A549 (cell line): ENCODE measurements at regions not wholly inside any gene's neighbourhood (a gene's known extent, or its start where the extent isn't known, plus 50 kb on each side); places are given as distances from the start of the nearest gene placed in this dataset.

Source experiments
- ATAC-seq, 2 experiments: fragments of 200-7000 bp in 1 of 2; fragments of >200 bp in 1 of 2; cut with Nextera tagmentation in 1 of 2; cut with Tn5 transposase in 1 of 2; 3 replicates each; pipeline versions ENCODE4 v1.8.0 to v1.9.1; 2018 to 2020; ENCODE audit warnings: mild to moderate bottlenecking in 1 of 2, moderate library complexity in 1 of 2
- CTCF ChIA-PET: fragments of 300-600 bp; sonication (Branson Sonifier 250); formaldehyde crosslinking; extraction: SDS; loops from one replicate; lab custom pipeline; 2021; ENCODE audit warnings: antibody characterized with exemption, inconsistent platforms; lab: Yijun Ruan, JAX
- POLR2A ChIA-PET: fragments of 350-600 bp; formaldehyde crosslinking; extraction: SDS; loops from one replicate; lab custom pipeline; 2021; ENCODE audit warnings: antibody characterized with exemption, inconsistent platforms; lab: Yijun Ruan, JAX
- DNase-seq, 2 experiments: peaks; one replicate each; pipeline versions ENCODE4 v3.0.0 to v3.0.0-alpha.2; 2011 to 2016; ENCODE audit warnings: low read depth in 1 of 2, low spot score in 1 of 2
- FAIRE-seq: peaks from 2 replicates; lab custom pipeline; 2011; peaks lifted over from hg19 to GRCh38; lab: Jason Lieb, UNC
- H3K27ac ChIP-seq, 2 experiments: fragments of >200 bp; sonication (Bioruptor Twin); formaldehyde crosslinking; 3 replicates each; pipeline ENCODE4 v1.5.1; 2016 to 2017
- H3K4me1 ChIP-seq: fragments of >200 bp; sonication (Bioruptor Twin); formaldehyde crosslinking; 3 replicates; pipeline ENCODE4 v1.6.1; 2016
- H3K4me2 ChIP-seq: fragments of >200 bp; sonication (Bioruptor Twin); formaldehyde crosslinking; 3 replicates; pipeline ENCODE4 v1.6.1; 2016
- H3K4me3 ChIP-seq: fragments of >200 bp; sonication (Bioruptor Twin); formaldehyde crosslinking; 3 replicates; pipeline ENCODE4 v1.5.1; 2016
- H3K9me3 ChIP-seq: fragments of >200 bp; sonication (Bioruptor Twin); formaldehyde crosslinking; 3 replicates; pipeline ENCODE4 v1.6.1; 2016
- BHLHE40 ChIP-seq: IDR thresholded peaks from 2 replicates; pipeline ENCODE4 v1.6.1; 2012; ENCODE audit warnings: low read depth, low read length, inconsistent platforms
- CBX8 ChIP-seq: fragments of 200-600 bp; sonication (generic); IDR thresholded peaks from 2 replicates; pipeline ENCODE4 v1.6.1; 2016
- CEBPB ChIP-seq, 2 experiments: fragments of >200 bp in 1 of 2; sonication (Bioruptor Twin) in 1 of 2; formaldehyde crosslinking in 1 of 2; IDR thresholded peaks; 2 replicates each; pipeline ENCODE4 v1.6.1; 2012 to 2016
- CHD2 ChIP-seq: fragments of 150-350 bp; IDR thresholded peaks from 2 replicates; pipeline ENCODE4 v1.6.1; 2014; ENCODE audit warnings: low read length; ENCODE audit not compliant: partially characterized antibody
- CHD4 ChIP-seq: fragments of 200-600 bp; sonication (generic); IDR thresholded peaks from 2 replicates; pipeline ENCODE4 v1.6.1; 2016; ENCODE audit warnings: antibody characterized with exemption, mild to moderate bottlenecking, borderline replicate concordance
- EHF ChIP-seq: fragments of 250-450 bp; sonication (Bioruptor Pico); IDR thresholded peaks from 2 replicates; pipeline ENCODE4 v1.5.0; 2020; ENCODE audit warnings: mild to moderate bottlenecking
- EP300 ChIP-seq, 2 experiments: fragments of >200 bp; sonication (Bioruptor Twin); formaldehyde crosslinking; IDR thresholded peaks; 2 replicates in 1 of 2; 3 replicates in 1 of 2; pipeline ENCODE4 v1.6.1; 2016 to 2017
- FOSB ChIP-seq: fragments of 250-450 bp; sonication (Bioruptor Pico); IDR thresholded peaks from 2 replicates; pipeline ENCODE4 v1.5.0; 2020; ENCODE audit warnings: mild to moderate bottlenecking, moderate library complexity
- GATA3 ChIP-seq: IDR thresholded peaks from 2 replicates; pipeline ENCODE4 v1.6.1; 2012; ENCODE audit warnings: borderline replicate concordance
- HDAC2 ChIP-seq: fragments of 200-600 bp; sonication (generic); IDR thresholded peaks from 2 replicates; pipeline ENCODE4 v1.6.1; 2016
- JUN ChIP-seq, 2 experiments: fragments of >200 bp; sonication (Bioruptor Twin); formaldehyde crosslinking; IDR thresholded peaks; 2 replicates in 1 of 2; 3 replicates in 1 of 2; pipeline ENCODE4 v1.6.1; 2016 to 2017
- KDM5A ChIP-seq: fragments of 200-600 bp; sonication (generic); IDR thresholded peaks from 2 replicates; pipeline ENCODE4 v1.6.1; 2016; ENCODE audit warnings: antibody characterized with exemption, mild to moderate bottlenecking
- NR3C1 ChIP-seq: fragments of >200 bp; sonication (Bioruptor Twin); formaldehyde crosslinking; IDR thresholded peaks from 3 replicates; pipeline ENCODE4 v1.6.1; 2017
- RAD21 ChIP-seq, 2 experiments: fragments of >200 bp in 1 of 2; sonication (Bioruptor Twin) in 1 of 2; formaldehyde crosslinking in 1 of 2; IDR thresholded peaks in 1 of 2; conservative IDR thresholded peaks in 1 of 2; 2 replicates in 1 of 2; 3 replicates in 1 of 2; pipeline ENCODE4 v1.6.1; 2012 to 2018; ENCODE audit warnings: inconsistent platforms in 1 of 2
- RNF2 ChIP-seq: fragments of 200-600 bp; sonication (generic); IDR thresholded peaks from 2 replicates; pipeline ENCODE4 v1.6.1; 2016; ENCODE audit warnings: low read depth, mild to moderate bottlenecking, antibody characterized with exemption, moderate library complexity, borderline replicate concordance
- SMC3 ChIP-seq: fragments of >200 bp; sonication (Bioruptor Twin); formaldehyde crosslinking; IDR thresholded peaks from 3 replicates; pipeline ENCODE4 v1.6.1; 2018; ENCODE audit warnings: inconsistent platforms
- ZC3H11A ChIP-seq: fragments of 450-650 bp; IDR thresholded peaks from 2 replicates; pipeline ENCODE4 v1.6.1; 2014; ENCODE audit warnings: antibody characterized with exemption, mild to moderate bottlenecking
- ZNF302 ChIP-seq: fragments of 250-450 bp; sonication (Bioruptor Pico); IDR thresholded peaks from 2 replicates; pipeline ENCODE4 v1.9.0; 2021; ENCODE audit warnings: inconsistent platforms, mild to moderate bottlenecking, moderate library complexity
- ZSCAN20 ChIP-seq: fragments of 250-450 bp; sonication (Bioruptor Pico); IDR thresholded peaks from 2 replicates; pipeline ENCODE4 v1.8.0; 2022; ENCODE audit warnings: mild to moderate bottlenecking, moderate library complexity
- WGBS: methylation state at CpG from one replicate; pipeline ENCODE4 v1.1.6; 2017; ENCODE audit errors: missing lambda C conversion rate; 5-methylcytosine and 5-hydroxymethylcytosine counted together
- TF ChIP-seq, protein P1 (sequence below): fragments of >200 bp; sonication (Bioruptor Twin); formaldehyde crosslinking; IDR thresholded peaks from 3 replicates; pipeline ENCODE4 v1.5.1; 2016
- TF ChIP-seq, protein P2 (sequence below): fragments of 250-450 bp; sonication (Bioruptor Pico); IDR thresholded peaks from 2 replicates; pipeline ENCODE4 v1.5.0; 2020; ENCODE audit warnings: low read depth, mild to moderate bottlenecking, moderate library complexity
- TF ChIP-seq, protein P3 (sequence below): IDR thresholded peaks from 2 replicates; pipeline ENCODE4 v1.6.1; 2012; ENCODE audit warnings: low read depth, borderline replicate concordance
- TF ChIP-seq, protein P4 (sequence below): IDR thresholded peaks from 2 replicates; pipeline ENCODE4 v1.6.1; 2012

DNA sequence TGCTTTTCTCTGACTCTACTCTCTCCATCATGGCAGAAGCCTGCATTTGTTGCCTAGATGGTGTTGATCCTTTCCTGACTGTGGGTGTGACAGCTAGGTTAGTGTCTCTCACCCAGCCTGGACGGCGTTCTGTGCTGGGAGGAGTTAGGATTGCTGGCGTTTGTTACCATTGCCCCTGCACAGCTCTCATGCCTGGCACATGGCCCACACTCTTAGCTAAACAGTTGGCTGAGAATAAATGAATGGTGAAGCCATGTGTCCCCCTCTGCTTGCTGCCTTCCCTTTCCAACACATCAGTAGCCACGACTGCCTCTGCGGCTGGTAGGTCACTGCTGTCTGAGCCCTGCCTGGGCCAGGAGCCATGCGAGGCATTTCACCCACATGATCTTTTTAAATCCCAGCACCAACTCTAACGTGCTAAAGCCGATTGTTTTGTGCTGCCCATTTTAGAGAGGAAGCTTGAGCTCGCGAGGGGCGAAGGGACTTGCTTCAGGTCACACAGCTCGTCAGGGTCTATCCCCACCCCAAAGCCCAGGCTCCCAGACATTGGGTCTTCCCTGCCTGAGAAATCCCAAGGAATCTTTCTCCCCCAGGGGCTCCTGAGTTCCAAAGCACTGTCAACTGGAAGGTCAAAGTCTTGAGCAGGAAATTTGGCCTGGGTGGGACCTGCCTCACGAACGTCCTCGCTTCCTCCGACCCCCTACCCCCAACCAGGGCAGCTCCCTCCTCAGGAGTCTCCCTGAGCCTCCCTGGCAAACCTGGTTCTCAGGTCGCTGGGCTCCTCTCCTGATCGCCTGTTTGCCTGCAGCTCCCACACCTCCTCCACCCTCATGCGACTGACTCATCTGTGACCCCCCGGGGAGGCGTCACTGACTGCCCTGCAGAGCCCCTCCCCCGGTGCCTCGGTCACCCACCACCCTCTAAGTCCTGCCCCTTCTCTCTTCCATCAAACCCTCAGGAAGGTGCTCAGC is 271.7 kb upstream of the C1orf174 start:
- H3K4me3 ChIP-seq, result no peak overlapping the region
- POLR2A ChIA-PET, result no interaction called here
- TF ChIP-seq NR3C1, result no peak
- TF ChIP-seq ZNF302 (CRISPR knock-in tag), result no peak
- no peak for TF ChIP-seq JUN (IDR thresholded peaks at IDR 0.05)
- no peak for TF ChIP-seq CHD4
- TF ChIP-seq ZSCAN20 (CRISPR knock-in tag), result no peak
- no peak for TF ChIP-seq EHF (CRISPR knock-in tag)
- TF ChIP-seq, protein P1, sequence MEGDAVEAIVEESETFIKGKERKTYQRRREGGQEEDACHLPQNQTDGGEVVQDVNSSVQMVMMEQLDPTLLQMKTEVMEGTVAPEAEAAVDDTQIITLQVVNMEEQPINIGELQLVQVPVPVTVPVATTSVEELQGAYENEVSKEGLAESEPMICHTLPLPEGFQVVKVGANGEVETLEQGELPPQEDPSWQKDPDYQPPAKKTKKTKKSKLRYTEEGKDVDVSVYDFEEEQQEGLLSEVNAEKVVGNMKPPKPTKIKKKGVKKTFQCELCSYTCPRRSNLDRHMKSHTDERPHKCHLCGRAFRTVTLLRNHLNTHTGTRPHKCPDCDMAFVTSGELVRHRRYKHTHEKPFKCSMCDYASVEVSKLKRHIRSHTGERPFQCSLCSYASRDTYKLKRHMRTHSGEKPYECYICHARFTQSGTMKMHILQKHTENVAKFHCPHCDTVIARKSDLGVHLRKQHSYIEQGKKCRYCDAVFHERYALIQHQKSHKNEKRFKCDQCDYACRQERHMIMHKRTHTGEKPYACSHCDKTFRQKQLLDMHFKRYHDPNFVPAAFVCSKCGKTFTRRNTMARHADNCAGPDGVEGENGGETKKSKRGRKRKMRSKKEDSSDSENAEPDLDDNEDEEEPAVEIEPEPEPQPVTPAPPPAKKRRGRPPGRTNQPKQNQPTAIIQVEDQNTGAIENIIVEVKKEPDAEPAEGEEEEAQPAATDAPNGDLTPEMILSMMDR, result no peak
- TF ChIP-seq, protein P2, sequence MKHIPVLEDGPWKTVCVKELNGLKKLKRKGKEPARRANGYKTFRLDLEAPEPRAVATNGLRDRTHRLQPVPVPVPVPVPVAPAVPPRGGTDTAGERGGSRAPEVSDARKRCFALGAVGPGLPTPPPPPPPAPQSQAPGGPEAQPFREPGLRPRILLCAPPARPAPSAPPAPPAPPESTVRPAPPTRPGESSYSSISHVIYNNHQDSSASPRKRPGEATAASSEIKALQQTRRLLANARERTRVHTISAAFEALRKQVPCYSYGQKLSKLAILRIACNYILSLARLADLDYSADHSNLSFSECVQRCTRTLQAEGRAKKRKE (CRISPR knock-in tag), result no peak
- TF ChIP-seq SMC3, result no peak
- no peak for TF ChIP-seq GATA3
- FAIRE-seq, result no peak
- no peak for ATAC-seq
- no peaks in the 10 kb centered on the region for H3K9me3 ChIP-seq
- H3K4me1 ChIP-seq, result no peaks in the 10 kb centered on the region
- CTCF ChIA-PET, result no interaction called here
- no peak overlapping the region for H3K4me2 ChIP-seq
- no peak overlapping the region for H3K27ac ChIP-seq
- no peak for DNase-seq
- 4% methylated on average over 13 of the region's 23 CpGs for WGBS

DNA sequence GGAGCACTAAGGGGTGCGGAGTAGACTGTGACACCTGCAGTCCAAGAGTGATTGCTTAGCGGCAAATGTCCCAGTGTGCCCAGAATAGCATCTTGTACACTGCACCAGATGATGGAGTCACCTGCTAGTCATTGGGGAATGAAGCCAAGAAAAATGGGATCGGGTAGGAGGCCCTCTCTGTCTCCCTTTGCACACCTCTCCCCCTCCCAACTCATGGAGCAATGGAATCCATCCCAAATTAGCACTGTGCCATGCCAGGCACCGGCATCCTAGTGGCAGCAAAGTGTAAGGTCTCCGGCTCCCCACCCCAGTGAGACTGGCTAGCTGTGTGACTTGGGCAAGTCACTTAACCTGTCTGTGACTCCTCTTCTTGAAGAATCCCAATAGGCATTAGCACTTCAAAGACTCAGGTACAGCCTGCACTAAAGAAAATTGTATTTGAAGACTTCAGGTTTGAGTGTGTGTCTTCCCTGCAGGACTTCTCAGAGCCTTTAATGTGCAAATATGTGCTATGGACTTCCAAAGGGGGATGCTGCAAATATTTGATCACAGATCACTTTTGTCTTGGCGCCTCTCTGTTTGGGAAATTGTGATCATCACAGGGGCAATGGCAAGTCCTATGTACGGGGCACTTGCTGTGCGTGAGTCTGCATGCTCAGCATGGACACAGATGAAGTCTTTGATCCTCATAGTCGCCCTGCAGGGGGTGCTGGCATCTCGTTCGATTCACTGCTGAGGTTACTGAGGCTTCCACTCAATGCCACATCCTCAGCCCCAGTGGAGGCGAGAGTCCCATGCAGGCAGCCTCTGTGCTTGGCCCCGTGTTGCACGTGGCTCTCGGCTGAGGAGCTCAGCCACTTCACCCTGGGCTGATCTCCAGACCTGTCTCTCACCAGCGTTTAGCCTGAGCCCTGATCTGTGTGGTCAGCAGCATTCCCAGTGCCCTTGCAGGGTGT is 272.9 kb upstream of the C1orf174 start:
- Histone ChIP-seq H3K9me3 (no peaks in the 10 kb centered on the region), H3K4me3 (no peak overlapping the region), H3K4me1 (no peaks in the 10 kb centered on the region), H3K27ac (0 out of 6 replicates have a peak overlapping the region, but pooled peaks of 1 of the 2 experiments have one; percentile 41), H3K4me2 (no peak overlapping the region)
- peak; percentile 32 to 39 for DNase-seq
- 13% methylated on average over 10 of the region's 16 CpGs for WGBS
- TF ChIP-seq EP300 (IDR thresholded peaks at IDR 0.05) (no peak), BHLHE40 (no peak), CHD2 (no peak), CHD4 (no peak), CBX8 (no peak), RAD21 (conservative IDR thresholded peaks at IDR 0.05 in 1 of 2, IDR thresholded peaks at IDR 0.05 in 1 of 2) (peak; percentile 39 to 46; a peak in 4 of 5 replicates), SMC3 (peak; percentile 32; the same call in 1 of the 3 replicates), HDAC2 (no peak), ZSCAN20 (CRISPR knock-in tag) (no peak), CEBPB (IDR thresholded peaks at IDR 0.05) (no peak), KDM5A (no peak), RNF2 (no peak), ZC3H11A (no peak), FOSB (CRISPR knock-in tag) (no peak)
- TF ChIP-seq, protein P1, result peak; percentile 21; the same call in 1 of the 3 replicates
- TF ChIP-seq, protein P3, sequence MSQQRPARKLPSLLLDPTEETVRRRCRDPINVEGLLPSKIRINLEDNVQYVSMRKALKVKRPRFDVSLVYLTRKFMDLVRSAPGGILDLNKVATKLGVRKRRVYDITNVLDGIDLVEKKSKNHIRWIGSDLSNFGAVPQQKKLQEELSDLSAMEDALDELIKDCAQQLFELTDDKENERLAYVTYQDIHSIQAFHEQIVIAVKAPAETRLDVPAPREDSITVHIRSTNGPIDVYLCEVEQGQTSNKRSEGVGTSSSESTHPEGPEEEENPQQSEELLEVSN, result no peak
- TF ChIP-seq, protein P4, sequence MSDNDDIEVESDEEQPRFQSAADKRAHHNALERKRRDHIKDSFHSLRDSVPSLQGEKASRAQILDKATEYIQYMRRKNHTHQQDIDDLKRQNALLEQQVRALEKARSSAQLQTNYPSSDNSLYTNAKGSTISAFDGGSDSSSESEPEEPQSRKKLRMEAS, result no peak
- peak; percentile 75 to 77 for ATAC-seq
- no peak for FAIRE-seq
- POLR2A ChIA-PET, result no interaction called here
- CTCF ChIA-PET, result no interaction called here
